ENCODE measurements at regions not wholly inside any gene's neighbourhood (a gene's known extent, or its start where the extent isn't known, plus 50 kb on each side); places are given as distances from the start of the nearest gene placed in this dataset.
A peak's percentile ranks its signal among the peaks of the same experiment; 100 is the strongest.
"Not testable (repeated sequence)": the region's sequence is repeated elsewhere in the genome, so short reads cannot be mapped to it uniquely, and the experiment has no call there.

DNA sequence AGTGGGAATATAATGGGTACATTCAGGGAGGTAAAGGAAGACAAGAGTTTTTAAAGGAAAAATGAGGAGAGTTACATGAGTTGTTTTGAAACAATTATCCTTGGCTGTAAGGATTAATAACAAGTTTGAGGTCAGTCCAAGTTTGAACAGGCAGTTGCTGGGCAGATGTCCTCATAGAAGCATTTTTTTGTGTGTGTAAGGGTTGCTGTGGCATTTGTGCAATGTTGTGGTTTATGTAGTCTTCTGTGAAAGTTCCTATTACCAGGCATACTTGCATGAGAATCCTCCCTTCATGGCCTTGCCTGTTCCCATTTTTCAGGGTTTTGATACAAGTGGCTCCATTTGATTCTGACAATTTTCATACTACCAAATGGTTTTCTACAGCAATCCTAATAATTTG, 400.2 kb downstream of the KCNA4 start:
- TF ChIP-seq, protein P1, sequence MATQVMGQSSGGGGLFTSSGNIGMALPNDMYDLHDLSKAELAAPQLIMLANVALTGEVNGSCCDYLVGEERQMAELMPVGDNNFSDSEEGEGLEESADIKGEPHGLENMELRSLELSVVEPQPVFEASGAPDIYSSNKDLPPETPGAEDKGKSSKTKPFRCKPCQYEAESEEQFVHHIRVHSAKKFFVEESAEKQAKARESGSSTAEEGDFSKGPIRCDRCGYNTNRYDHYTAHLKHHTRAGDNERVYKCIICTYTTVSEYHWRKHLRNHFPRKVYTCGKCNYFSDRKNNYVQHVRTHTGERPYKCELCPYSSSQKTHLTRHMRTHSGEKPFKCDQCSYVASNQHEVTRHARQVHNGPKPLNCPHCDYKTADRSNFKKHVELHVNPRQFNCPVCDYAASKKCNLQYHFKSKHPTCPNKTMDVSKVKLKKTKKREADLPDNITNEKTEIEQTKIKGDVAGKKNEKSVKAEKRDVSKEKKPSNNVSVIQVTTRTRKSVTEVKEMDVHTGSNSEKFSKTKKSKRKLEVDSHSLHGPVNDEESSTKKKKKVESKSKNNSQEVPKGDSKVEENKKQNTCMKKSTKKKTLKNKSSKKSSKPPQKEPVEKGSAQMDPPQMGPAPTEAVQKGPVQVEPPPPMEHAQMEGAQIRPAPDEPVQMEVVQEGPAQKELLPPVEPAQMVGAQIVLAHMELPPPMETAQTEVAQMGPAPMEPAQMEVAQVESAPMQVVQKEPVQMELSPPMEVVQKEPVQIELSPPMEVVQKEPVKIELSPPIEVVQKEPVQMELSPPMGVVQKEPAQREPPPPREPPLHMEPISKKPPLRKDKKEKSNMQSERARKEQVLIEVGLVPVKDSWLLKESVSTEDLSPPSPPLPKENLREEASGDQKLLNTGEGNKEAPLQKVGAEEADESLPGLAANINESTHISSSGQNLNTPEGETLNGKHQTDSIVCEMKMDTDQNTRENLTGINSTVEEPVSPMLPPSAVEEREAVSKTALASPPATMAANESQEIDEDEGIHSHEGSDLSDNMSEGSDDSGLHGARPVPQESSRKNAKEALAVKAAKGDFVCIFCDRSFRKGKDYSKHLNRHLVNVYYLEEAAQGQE (IDR thresholded peaks at IDR 0.05; ENCODE audit: insufficient replicate concordance, low read depth) = no peak
- TF ChIP-seq GABPA (IDR thresholded peaks at IDR 0.05; ENCODE audit: low read depth) (no peak), SPI1 (IDR thresholded peaks at IDR 0.05; ENCODE audit: borderline replicate concordance, low read depth) (peak; percentile 44; the same call in 1 of the 2 replicates), POLR2AphosphoS5 (IDR thresholded peaks at IDR 0.05; ENCODE audit: low read depth) (peak; percentile 33; the same call in 1 of the 2 replicates)
- TF ChIP-seq, protein P2, sequence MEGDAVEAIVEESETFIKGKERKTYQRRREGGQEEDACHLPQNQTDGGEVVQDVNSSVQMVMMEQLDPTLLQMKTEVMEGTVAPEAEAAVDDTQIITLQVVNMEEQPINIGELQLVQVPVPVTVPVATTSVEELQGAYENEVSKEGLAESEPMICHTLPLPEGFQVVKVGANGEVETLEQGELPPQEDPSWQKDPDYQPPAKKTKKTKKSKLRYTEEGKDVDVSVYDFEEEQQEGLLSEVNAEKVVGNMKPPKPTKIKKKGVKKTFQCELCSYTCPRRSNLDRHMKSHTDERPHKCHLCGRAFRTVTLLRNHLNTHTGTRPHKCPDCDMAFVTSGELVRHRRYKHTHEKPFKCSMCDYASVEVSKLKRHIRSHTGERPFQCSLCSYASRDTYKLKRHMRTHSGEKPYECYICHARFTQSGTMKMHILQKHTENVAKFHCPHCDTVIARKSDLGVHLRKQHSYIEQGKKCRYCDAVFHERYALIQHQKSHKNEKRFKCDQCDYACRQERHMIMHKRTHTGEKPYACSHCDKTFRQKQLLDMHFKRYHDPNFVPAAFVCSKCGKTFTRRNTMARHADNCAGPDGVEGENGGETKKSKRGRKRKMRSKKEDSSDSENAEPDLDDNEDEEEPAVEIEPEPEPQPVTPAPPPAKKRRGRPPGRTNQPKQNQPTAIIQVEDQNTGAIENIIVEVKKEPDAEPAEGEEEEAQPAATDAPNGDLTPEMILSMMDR (IDR thresholded peaks at IDR 0.05; ENCODE audit: insufficient read depth, low read length) = no peak
- DNase-seq (ENCODE audit: low read depth in 1 of 2, low spot score in 1 of 2) = peak in 1 of 2 experiments; percentile 79
- H3K27ac ChIP-seq (replicated peaks) = peak overlapping the region; percentile 63
- no peaks in the 10 kb centered on the region for H3K27me3 ChIP-seq (ENCODE audit: insufficient read depth, poor library complexity, severe bottlenecking)
- no peak overlapping the region for H3K4me3 ChIP-seq (replicated peaks; ENCODE audit: insufficient read depth, low read length)

DNA sequence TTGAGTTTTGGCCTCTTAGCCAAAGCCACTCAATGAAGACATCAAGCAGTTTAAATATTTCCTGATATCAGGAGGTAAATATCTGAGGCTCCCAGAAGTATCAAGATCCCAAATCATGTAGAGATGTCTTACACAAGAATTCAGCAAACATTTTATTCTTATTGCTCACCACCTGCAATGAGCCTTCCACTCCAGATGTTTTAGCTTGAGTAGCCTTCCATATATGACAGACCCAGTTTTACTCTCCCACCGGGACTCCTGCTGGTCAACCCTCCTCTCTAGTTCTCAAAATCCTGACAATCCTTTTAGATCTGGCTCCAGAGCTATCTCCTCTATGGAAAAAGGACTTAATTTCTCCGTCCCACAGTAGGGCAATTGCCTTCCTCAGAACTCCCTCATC, 404.4 kb downstream of the KCNA4 start:
- DNase-seq (ENCODE audit: low read depth in 1 of 2, low spot score in 1 of 2) = no peak
- H3K4me3 ChIP-seq (replicated peaks; ENCODE audit: insufficient read depth, low read length) = no peak overlapping the region
- H3K27ac ChIP-seq (replicated peaks) = no peak overlapping the region
- no peaks in the 10 kb centered on the region for H3K27me3 ChIP-seq (ENCODE audit: insufficient read depth, poor library complexity, severe bottlenecking)
- TF ChIP-seq POLR2AphosphoS5 (IDR thresholded peaks at IDR 0.05; ENCODE audit: low read depth) (no peak), SPI1 (IDR thresholded peaks at IDR 0.05; ENCODE audit: borderline replicate concordance, low read depth) (no peak), GABPA (IDR thresholded peaks at IDR 0.05; ENCODE audit: low read depth) (no peak)
- TF ChIP-seq, protein P2 (IDR thresholded peaks at IDR 0.05; ENCODE audit: insufficient read depth, low read length) = no peak
- TF ChIP-seq, protein P1 (IDR thresholded peaks at IDR 0.05; ENCODE audit: insufficient replicate concordance, low read depth) = no peak

DNA sequence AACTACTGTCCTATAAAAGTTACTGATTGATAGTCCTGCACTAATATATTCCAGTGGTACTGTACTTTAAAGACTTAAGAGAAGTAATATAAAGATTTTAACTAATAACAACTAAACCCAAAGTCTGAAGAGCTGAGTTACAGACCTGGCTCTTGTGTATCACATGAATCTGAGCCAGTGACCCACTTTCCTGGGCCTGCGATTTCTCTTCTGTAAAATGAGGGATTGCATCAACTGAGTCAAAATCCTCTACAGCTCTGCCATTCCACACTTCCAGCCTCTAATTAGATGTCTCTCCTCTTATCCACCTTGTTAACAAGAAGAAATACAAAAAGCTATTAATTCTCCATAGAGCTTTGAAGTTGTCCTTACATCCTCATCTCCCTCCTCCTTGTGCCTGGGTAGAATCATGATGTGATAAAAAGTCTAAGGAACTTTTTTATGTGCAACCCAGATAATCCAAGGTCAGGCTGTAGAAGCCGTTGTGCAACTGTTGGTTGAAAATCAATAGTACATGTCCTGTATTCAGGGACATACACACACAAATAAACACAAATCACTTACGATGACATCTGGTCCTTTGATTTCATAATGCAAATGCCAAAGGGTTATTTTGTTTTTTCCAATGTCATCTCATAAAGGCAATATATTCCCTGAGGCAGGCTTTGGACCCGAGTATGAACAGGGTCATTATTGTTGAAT, 410.3 kb downstream of the KCNA4 start:
- no peak overlapping the region for H3K27ac ChIP-seq (replicated peaks)
- no peak for DNase-seq (ENCODE audit: low read depth in 1 of 2, low spot score in 1 of 2)
- H3K4me3 ChIP-seq (replicated peaks; ENCODE audit: insufficient read depth, low read length) = no peak overlapping the region
- H3K27me3 ChIP-seq (ENCODE audit: insufficient read depth, poor library complexity, severe bottlenecking) = no peaks in the 10 kb centered on the region
- no peak for TF ChIP-seq POLR2AphosphoS5 (IDR thresholded peaks at IDR 0.05; ENCODE audit: low read depth)

DNA sequence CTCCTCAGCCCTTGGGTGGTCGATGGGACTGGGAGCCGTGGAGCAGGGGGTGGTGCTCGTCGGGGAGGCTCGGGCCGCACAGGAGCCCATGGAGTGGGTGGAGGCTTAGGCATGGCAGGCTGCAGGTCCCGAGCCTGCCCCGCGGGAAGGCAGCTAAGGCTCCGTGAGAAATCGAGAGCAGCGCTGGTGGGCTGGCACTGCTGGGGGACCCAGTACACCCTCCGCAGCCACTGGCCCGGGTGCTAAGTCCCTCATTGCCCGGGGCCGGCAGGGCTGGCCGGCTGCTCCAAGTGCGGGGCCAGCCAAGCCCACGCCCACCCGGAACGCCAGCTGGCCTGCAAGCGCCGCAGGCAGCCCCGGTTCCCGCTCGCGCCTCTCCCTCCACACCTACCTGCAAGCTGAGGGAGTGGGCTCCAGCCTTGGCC, 416.7 kb downstream of the KCNA4 start:
- not testable (repeated sequence) for H3K27me3 ChIP-seq (ENCODE audit: insufficient read depth, poor library complexity, severe bottlenecking); DNase-seq (ENCODE audit: low read depth in 1 of 2, low spot score in 1 of 2); H3K4me3 ChIP-seq (replicated peaks; ENCODE audit: insufficient read depth, low read length); H3K27ac ChIP-seq (replicated peaks)

DNA sequence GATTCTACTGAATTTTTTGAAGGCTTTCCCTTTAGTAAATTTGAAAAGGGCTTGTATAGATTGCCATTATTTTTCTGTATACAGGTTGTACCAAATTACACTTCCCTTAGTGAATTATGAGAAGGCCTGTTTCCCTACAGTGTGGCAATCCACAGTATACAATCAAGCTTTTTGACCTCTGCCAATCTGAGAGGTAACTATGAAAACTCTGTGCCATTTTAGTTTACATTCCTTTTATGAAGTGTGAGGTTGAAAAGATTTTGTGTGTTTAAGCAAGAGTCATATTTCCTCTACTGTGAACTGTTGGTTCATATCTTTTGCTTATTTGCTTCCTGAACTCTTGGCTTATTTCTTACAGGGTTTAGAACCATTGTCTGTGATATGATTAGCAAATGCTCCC, 432.5 kb downstream of the KCNA4 start:
- TF ChIP-seq, protein P2 (IDR thresholded peaks at IDR 0.05; ENCODE audit: insufficient read depth, low read length) = no peak
- no peak for TF ChIP-seq GABPA (IDR thresholded peaks at IDR 0.05; ENCODE audit: low read depth)
- TF ChIP-seq SPI1 (IDR thresholded peaks at IDR 0.05; ENCODE audit: borderline replicate concordance, low read depth) = no peak
- no peak for TF ChIP-seq POLR2AphosphoS5 (IDR thresholded peaks at IDR 0.05; ENCODE audit: low read depth)
- TF ChIP-seq, protein P1 (IDR thresholded peaks at IDR 0.05; ENCODE audit: insufficient replicate concordance, low read depth) = no peak
- no peak for DNase-seq (ENCODE audit: low read depth in 1 of 2, low spot score in 1 of 2)
- no peaks in the 10 kb centered on the region for H3K27me3 ChIP-seq (ENCODE audit: insufficient read depth, poor library complexity, severe bottlenecking)

More for the DNA sequence above, 432.5 kb downstream of the KCNA4 start:
- no peak overlapping the region for H3K4me3 ChIP-seq (replicated peaks; ENCODE audit: insufficient read depth, low read length)
- H3K27ac ChIP-seq (replicated peaks) = no peak overlapping the region

Data from HL-60 (cell line).